K562 (cell line): ENCODE measurements at regions not wholly inside any gene's neighbourhood (a gene's known extent, or its start where the extent isn't known, plus 50 kb on each side); places are given as distances from the start of the nearest gene placed in this dataset.

Experiments used
- EZH2 ChIP-seq: IDR thresholded peaks from 2 replicates; pipeline ENCODE4 v1.6.1; 2012; ENCODE audit warnings: low read depth, mild to moderate bottlenecking, inconsistent platforms, low read length, borderline replicate concordance
- MYC ChIP-seq, 2 experiments: fragments of 250-450 bp in 1 of 2; sonication (Bioruptor Pico) in 1 of 2; IDR thresholded peaks; 2 replicates each; pipeline versions ENCODE4 v1.5.1 to v1.6.1; 2012 to 2021; ENCODE audit warnings: low read depth in 2 of 2, borderline replicate concordance in 1 of 2, improper control_type of control experiment in 1 of 2, low read length in 1 of 2, mild to moderate bottlenecking in 1 of 2, moderate library complexity in 1 of 2
- PHTF2 ChIP-seq: fragments of 250-450 bp; sonication (Bioruptor Pico); IDR thresholded peaks from 2 replicates; pipeline ENCODE4 v1.5.0; 2021; ENCODE audit warnings: mild to moderate bottlenecking
- POLR2A ChIP-seq: fragments of 450-650 bp; conservative IDR thresholded peaks from 2 replicates; pipeline ENCODE4 v1.6.1; 2016
- RAD21 ChIP-seq, 2 experiments: fragments of 250-450 bp in 1 of 2; fragments of 450-650 bp in 1 of 2; sonication (Bioruptor Pico) in 1 of 2; formaldehyde crosslinking in 1 of 2; IDR thresholded peaks in 1 of 2; conservative IDR thresholded peaks in 1 of 2; 2 replicates each; pipeline versions ENCODE4 v1.4.0 to v1.8.0; 2020 to 2022; ENCODE audit warnings: mild to moderate bottlenecking in 2 of 2, moderate library complexity in 1 of 2
- U2AF1 ChIP-seq: fragments of 200-400 bp; formaldehyde crosslinking; optimal IDR thresholded peaks from 2 replicates; pipeline ENCODE3; 2017; ENCODE audit warnings: mild to moderate bottlenecking, low read depth, low read length, moderate library complexity

- TF ChIP-seq PHTF2 (CRISPR knock-in tag) (no peak), U2AF1 (no peak), RAD21 (CRISPR knock-in tag; conservative IDR thresholded peaks at IDR 0.05 in 1 of 2, IDR thresholded peaks at IDR 0.05 in 1 of 2) (no peak), MYC (IDR thresholded peaks at IDR 0.05; ENCODE audit: low read depth, low read length) (no peak), MYC (CRISPR knock-in tag; IDR thresholded peaks at IDR 0.05; ENCODE audit: borderline replicate concordance, low read depth) (no peak), POLR2A (no peak), EZH2 (no peak)
Measured at GRCh38 chr17:72444517-72445054, 323.8 kb downstream of the SOX9 start.
